Right lobe of liver (tissue), 4 donors: ENCODE measurements at regions not wholly inside any gene's neighbourhood (a gene's known extent, or its start where the extent isn't known, plus 50 kb on each side); places are given as distances from the start of the nearest gene placed in this dataset.

Source experiments
- POLR2A ChIP-seq: fragments of 450-650 bp; IDR thresholded peaks from one replicate; pipeline ENCODE4 v1.6.1; 2017; ENCODE audit warnings: antibody characterized with exemption, mild to moderate bottlenecking
- TF ChIP-seq, protein P1 (sequence below), 4 donors: fragments of 200-600 bp in 3 of 4; fragments of 450-650 bp in 1 of 4; IDR thresholded peaks; one replicate each; pipeline versions ENCODE4 v1.5.1 to v1.8.0; 2016 to 2022; ENCODE audit warnings: antibody characterized with exemption in 4 of 4, mild to moderate bottlenecking in 2 of 4
- donor health status: DM: no; HTN: no; CAD: no.
- donor health status: DM: no; HTN: no; CAD: no.
- donor health status: DM: no; HTN: yes; CAD: no.

GRCh38 chr5:51156222-51156621 lies 227.0 kb upstream of the ISL1 start:
- TF ChIP-seq POLR2A = no peak
- TF ChIP-seq, protein P1, sequence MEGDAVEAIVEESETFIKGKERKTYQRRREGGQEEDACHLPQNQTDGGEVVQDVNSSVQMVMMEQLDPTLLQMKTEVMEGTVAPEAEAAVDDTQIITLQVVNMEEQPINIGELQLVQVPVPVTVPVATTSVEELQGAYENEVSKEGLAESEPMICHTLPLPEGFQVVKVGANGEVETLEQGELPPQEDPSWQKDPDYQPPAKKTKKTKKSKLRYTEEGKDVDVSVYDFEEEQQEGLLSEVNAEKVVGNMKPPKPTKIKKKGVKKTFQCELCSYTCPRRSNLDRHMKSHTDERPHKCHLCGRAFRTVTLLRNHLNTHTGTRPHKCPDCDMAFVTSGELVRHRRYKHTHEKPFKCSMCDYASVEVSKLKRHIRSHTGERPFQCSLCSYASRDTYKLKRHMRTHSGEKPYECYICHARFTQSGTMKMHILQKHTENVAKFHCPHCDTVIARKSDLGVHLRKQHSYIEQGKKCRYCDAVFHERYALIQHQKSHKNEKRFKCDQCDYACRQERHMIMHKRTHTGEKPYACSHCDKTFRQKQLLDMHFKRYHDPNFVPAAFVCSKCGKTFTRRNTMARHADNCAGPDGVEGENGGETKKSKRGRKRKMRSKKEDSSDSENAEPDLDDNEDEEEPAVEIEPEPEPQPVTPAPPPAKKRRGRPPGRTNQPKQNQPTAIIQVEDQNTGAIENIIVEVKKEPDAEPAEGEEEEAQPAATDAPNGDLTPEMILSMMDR (IDR thresholded peaks at IDR 0.05) = no peak
